Osteoblast (primary cell): ENCODE measurements at regions not wholly inside any gene's neighbourhood (a gene's known extent, or its start where the extent isn't known, plus 50 kb on each side); places are given as distances from the start of the nearest gene placed in this dataset.

Source experiments
- DNase-seq: peaks from one replicate; pipeline ENCODE4 v3.0.0; 2011; ENCODE audit warnings: low spot score, mixed read lengths; ENCODE audit not compliant: insufficient read length; ENCODE audit errors: missing footprints
- H2AFZ ChIP-seq: 2 replicates; pipeline ENCODE4 v1.6.0; 2011; ENCODE audit warnings: mild to moderate bottlenecking, low read length
- H3K27ac ChIP-seq: 2 replicates; pipeline ENCODE4 v1.5.1; 2011; ENCODE audit warnings: mild to moderate bottlenecking, low read depth, low read length, moderate library complexity
- H3K27me3 ChIP-seq: 2 replicates; pipeline ENCODE4 v1.6.0; 2012; ENCODE audit warnings: mild to moderate bottlenecking, control low read depth, inconsistent platforms, low read length, moderate library complexity; ENCODE audit not compliant: insufficient read depth
- H3K36me3 ChIP-seq: 2 replicates; pipeline ENCODE4 v1.5.1; 2011; ENCODE audit warnings: mild to moderate bottlenecking, low read length, control low read depth, moderate library complexity; ENCODE audit not compliant: insufficient read depth
- H3K4me1 ChIP-seq: 2 replicates; pipeline ENCODE4 v1.5.1; 2011; ENCODE audit warnings: mild to moderate bottlenecking, low read length, control low read depth, moderate library complexity; ENCODE audit not compliant: insufficient read depth
- H3K4me2 ChIP-seq: 2 replicates; pipeline ENCODE4 v1.6.0; 2011; ENCODE audit warnings: mild to moderate bottlenecking, low read length; ENCODE audit not compliant: insufficient read depth
- H3K4me3 ChIP-seq: fragments of 200-600 bp; sonication (generic); 3 replicates; pipeline ENCODE4 v1.5.1; 2012; ENCODE audit warnings: mild to moderate bottlenecking, low read length, inconsistent platforms; ENCODE audit not compliant: insufficient read depth
- H3K79me2 ChIP-seq: 2 replicates; pipeline ENCODE4 v1.6.0; 2012; ENCODE audit warnings: mild to moderate bottlenecking, low read length, control low read depth, inconsistent platforms; ENCODE audit not compliant: insufficient read depth
- H3K9me3 ChIP-seq: 2 replicates; pipeline ENCODE4 v1.5.1; 2011; ENCODE audit warnings: low read depth, low read length, control low read depth
- H4K20me1 ChIP-seq: 2 replicates; pipeline ENCODE4 v1.6.0; 2012; ENCODE audit warnings: mild to moderate bottlenecking, low read length, control low read depth; ENCODE audit not compliant: insufficient read depth
- TF ChIP-seq, protein P1 (sequence below): IDR thresholded peaks from 2 replicates; pipeline ENCODE4 v1.5.1; 2011; ENCODE audit warnings: mild to moderate bottlenecking, low read depth, low read length, moderate library complexity; ENCODE audit errors: extremely low read depth

DNA sequence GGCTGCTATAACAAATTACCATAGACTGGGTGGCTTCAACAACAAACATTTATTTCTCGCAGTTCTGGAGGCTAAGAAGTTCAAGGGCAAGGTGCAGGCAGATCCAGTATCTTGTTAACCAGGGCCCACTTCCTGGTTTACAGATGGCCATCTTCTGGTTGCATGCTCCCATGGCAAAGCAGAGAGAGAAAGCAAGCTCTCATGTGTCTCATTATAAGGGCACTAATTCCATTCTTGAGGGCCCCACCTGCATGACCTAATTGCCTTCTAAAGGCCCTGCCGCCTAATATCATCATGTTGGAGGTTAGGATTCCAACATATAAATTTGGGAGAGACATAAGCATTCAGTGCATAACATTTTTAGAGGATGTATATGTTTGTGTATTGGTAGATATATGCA lies 280.1 kb upstream of the TMPO start:
- no peaks in the 10 kb centered on the region for H4K20me1 ChIP-seq
- no peaks in the 10 kb centered on the region for H3K9me3 ChIP-seq
- no peak overlapping the region for H3K4me3 ChIP-seq
- no peak overlapping the region for H2AFZ ChIP-seq
- no peaks in the 10 kb centered on the region for H3K36me3 ChIP-seq
- H3K27me3 ChIP-seq = no peaks in the 10 kb centered on the region
- H3K4me2 ChIP-seq = no peak overlapping the region
- no peak overlapping the region for H3K27ac ChIP-seq
- H3K4me1 ChIP-seq = no peaks in the 10 kb centered on the region
- no peak for DNase-seq
- H3K79me2 ChIP-seq = no peaks in the 10 kb centered on the region
- TF ChIP-seq, protein P1, sequence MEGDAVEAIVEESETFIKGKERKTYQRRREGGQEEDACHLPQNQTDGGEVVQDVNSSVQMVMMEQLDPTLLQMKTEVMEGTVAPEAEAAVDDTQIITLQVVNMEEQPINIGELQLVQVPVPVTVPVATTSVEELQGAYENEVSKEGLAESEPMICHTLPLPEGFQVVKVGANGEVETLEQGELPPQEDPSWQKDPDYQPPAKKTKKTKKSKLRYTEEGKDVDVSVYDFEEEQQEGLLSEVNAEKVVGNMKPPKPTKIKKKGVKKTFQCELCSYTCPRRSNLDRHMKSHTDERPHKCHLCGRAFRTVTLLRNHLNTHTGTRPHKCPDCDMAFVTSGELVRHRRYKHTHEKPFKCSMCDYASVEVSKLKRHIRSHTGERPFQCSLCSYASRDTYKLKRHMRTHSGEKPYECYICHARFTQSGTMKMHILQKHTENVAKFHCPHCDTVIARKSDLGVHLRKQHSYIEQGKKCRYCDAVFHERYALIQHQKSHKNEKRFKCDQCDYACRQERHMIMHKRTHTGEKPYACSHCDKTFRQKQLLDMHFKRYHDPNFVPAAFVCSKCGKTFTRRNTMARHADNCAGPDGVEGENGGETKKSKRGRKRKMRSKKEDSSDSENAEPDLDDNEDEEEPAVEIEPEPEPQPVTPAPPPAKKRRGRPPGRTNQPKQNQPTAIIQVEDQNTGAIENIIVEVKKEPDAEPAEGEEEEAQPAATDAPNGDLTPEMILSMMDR = no peak

DNA sequence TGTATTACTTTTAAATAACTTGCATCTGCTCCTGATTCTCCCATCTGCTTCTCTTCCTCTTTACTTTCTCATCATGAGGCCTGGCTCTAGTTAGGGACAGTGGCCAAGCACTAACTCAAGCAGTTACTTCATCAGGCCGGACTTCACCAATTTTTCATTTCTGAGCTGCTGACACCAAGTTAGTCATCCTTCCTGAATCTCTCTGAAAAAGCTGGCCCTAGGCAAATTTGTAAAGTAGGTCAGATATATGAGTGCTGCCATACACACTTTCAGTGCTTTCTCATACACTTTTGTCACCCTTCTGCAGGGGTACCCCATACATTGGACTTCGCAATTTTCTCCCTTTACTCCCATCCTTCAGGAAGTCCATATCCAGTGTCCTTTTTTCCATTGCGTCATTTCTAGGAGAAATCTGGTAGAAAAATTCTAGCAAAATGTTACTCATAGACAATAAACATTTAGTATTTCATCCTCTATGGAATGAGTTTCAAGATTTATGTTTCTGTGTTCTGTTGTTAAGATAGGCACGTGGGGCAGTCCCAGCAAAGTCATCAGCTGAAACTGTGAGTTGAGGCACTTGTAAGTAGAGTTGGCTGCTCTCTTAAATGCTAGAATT lies 276.8 kb upstream of the TMPO start:
- no peaks in the 10 kb centered on the region for H4K20me1 ChIP-seq
- no peak for DNase-seq
- no peaks in the 10 kb centered on the region for H3K79me2 ChIP-seq
- TF ChIP-seq, protein P1 = no peak
- H3K27me3 ChIP-seq = no peaks in the 10 kb centered on the region
- H3K4me3 ChIP-seq = no peak overlapping the region
- H3K9me3 ChIP-seq = no peaks in the 10 kb centered on the region
- no peaks in the 10 kb centered on the region for H3K36me3 ChIP-seq
- H3K27ac ChIP-seq = no peak overlapping the region
- no peak overlapping the region for H2AFZ ChIP-seq
- no peak overlapping the region for H3K4me2 ChIP-seq
- H3K4me1 ChIP-seq = no peaks in the 10 kb centered on the region

DNA sequence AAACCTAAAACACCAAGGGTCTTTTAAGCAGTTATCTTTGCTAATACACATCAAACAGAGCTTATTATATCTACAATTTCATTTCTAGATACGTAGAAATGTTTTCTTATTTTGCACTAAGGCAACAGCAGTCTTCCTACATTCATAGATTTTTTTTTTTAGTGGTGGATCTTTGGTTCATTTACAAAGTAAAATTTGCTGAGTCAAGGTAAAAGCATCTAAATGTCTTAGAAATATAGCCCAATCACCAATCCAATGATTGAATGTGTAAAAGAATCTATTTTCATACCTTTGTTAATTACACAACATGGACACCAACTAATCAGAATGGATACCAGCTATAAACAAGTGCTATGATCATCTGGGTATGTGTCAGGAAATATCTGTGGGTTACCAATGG lies 272.2 kb upstream of the TMPO start:
- TF ChIP-seq, protein P1 = no peak

DNA sequence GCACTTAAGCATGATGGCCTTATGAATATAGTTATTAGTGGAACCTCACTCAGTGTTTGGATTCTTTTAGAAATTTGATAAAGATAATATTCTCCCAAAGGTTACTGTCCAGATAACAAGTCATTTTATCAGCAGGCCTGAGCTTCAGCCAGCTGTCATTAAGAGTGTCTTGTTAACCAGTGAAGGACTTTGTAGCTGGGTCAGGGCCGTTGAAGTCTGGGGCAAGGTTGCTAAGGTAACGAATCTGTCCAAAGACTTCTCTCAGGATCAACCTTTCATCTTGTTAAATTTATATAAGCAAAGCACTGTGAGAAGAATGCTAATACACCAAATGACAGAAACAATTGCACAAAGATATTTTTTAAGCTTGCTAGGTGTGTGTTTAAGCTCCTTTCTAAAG lies 271.3 kb upstream of the TMPO start:
- no peaks in the 10 kb centered on the region for H3K36me3 ChIP-seq
- H3K4me1 ChIP-seq = no peaks in the 10 kb centered on the region
- no peaks in the 10 kb centered on the region for H3K27me3 ChIP-seq
- no peak overlapping the region for H3K4me3 ChIP-seq
- TF ChIP-seq, protein P1 = no peak
- H3K79me2 ChIP-seq = no peaks in the 10 kb centered on the region
- no peaks in the 10 kb centered on the region for H4K20me1 ChIP-seq
- no peak overlapping the region for H3K27ac ChIP-seq
- H3K4me2 ChIP-seq = no peak overlapping the region
- H2AFZ ChIP-seq = no peak overlapping the region
- no peak for DNase-seq
- no peaks in the 10 kb centered on the region for H3K9me3 ChIP-seq

More for the DNA sequence above, 272.2 kb upstream of the TMPO start:
- no peak overlapping the region for H2AFZ ChIP-seq
- H3K9me3 ChIP-seq = no peaks in the 10 kb centered on the region
- DNase-seq = no peak
- no peak overlapping the region for H3K4me2 ChIP-seq
- H3K27me3 ChIP-seq = no peaks in the 10 kb centered on the region
- H3K79me2 ChIP-seq = no peaks in the 10 kb centered on the region
- no peaks in the 10 kb centered on the region for H4K20me1 ChIP-seq
- no peak overlapping the region for H3K27ac ChIP-seq
- H3K4me3 ChIP-seq = no peak overlapping the region
- no peaks in the 10 kb centered on the region for H3K36me3 ChIP-seq
- H3K4me1 ChIP-seq = no peaks in the 10 kb centered on the region
